Heart left ventricle (tissue), 16 donors: ENCODE measurements at regions not wholly inside any gene's neighbourhood (a gene's known extent, or its start where the extent isn't known, plus 50 kb on each side); places are given as distances from the start of the nearest gene placed in this dataset.

ENCODE experiments used
- ATAC-seq, 4 donors: fragments of 200-7000 bp; cut with Tn5 transposase; one replicate each; pipeline ENCODE4 v1.9.1; 2020 to 2022; ENCODE audit warnings: moderate library complexity in 4 of 4, mild to moderate bottlenecking in 3 of 4, moderate number of reproducible peaks in 1 of 4
- DNase-seq, 5 donors: peaks; one replicate each; pipeline ENCODE4 v3.0.0-alpha.2; 2020
- H3K27ac ChIP-seq, 12 donors: fragments of 200-600 bp; sonication (generic) in 4 of 12; one replicate each; pipeline versions ENCODE4 v1.5.0 to v1.8.0; 2016 to 2022; ENCODE audit warnings: mild to moderate bottlenecking in 2 of 12
- H3K27me3 ChIP-seq, 9 donors: fragments of 200-600 bp; sonication (generic) in 2 of 9; one replicate each; pipeline versions ENCODE4 v1.5.1 to v1.8.0; 2016 to 2022; ENCODE audit warnings: mild to moderate bottlenecking in 3 of 9
- H3K36me3 ChIP-seq, 9 donors: fragments of 200-600 bp; sonication (generic) in 2 of 9; one replicate each; pipeline versions ENCODE4 v1.5.0 to v1.8.0; 2018 to 2022; ENCODE audit warnings: mild to moderate bottlenecking in 2 of 9
- H3K4me1 ChIP-seq, 12 donors: fragments of 200-600 bp; sonication (generic) in 4 of 12; one replicate each; pipeline versions ENCODE4 v1.5.0 to v1.8.0; 2016 to 2022; ENCODE audit warnings: mild to moderate bottlenecking in 3 of 12
- H3K4me3 ChIP-seq, 12 donors: fragments of 200-600 bp; sonication (generic) in 4 of 12; one replicate each; pipeline versions ENCODE4 v1.5.0 to v1.8.0; 2017 to 2022; ENCODE audit warnings: mild to moderate bottlenecking in 9 of 12, moderate library complexity in 4 of 12
- H3K9me3 ChIP-seq, 12 donors: fragments of 200-600 bp; sonication (generic) in 4 of 12; one replicate each; pipeline versions ENCODE4 v1.5.0 to v1.8.0; 2016 to 2022; ENCODE audit warnings: mild to moderate bottlenecking in 1 of 12
- CTCF ChIP-seq, 12 donors: fragments of 200-600 bp; sonication (generic) in 4 of 12; IDR thresholded peaks; one replicate each; pipeline versions ENCODE4 v1.5.0 to v1.8.0; 2018 to 2022; ENCODE audit warnings: antibody characterized with exemption in 12 of 12, mild to moderate bottlenecking in 5 of 12
- POLR2A ChIP-seq, 2 donors: fragments of 450-650 bp; IDR thresholded peaks; one replicate each; pipeline ENCODE4 v1.6.1; 2017; ENCODE audit warnings: antibody characterized with exemption in 2 of 2, mild to moderate bottlenecking in 2 of 2, moderate library complexity in 2 of 2
- WGBS, 4 donors: extraction: QIAGEN DNeasy Blood & Tissue Kit in 2 of 4; methylation state at CpG; one replicate each; pipeline versions ENCODE4 v1.1.5 to v1.1.7; 2013 to 2018; 5-methylcytosine and 5-hydroxymethylcytosine counted together
- intact Hi-C, 10 donors: fragments of 100-400 bp; cut with DNase I; formaldehyde crosslinking; loops; one replicate each; pipeline versions ENCODE4 v1.11.1 to v1.14.2; 2022
- donor health status: ischemic (EF 13 %, LVEDD 7.1; RV severe dilation, severe dysfunction).
- donor health status: healthy with polysubstance abuse.
- donor health status: DM: no; HTN: yes; CAD: no.
- donor health status: DM: no; HTN: no; CAD: no.
- donor health status: ischemic (EF 25% LVEDD 6.9; RV normal size, moderate dysfunction).
- donor health status: ischemic (EF 25% LVEDD 5.7; RV mildly dilated, moderate dysfunction).
- donor health status: healthy.
- donor health status: DM: yes; HTN: yes; CAD: no.
- donor health status: ischemic (EF 35%, LVEDD 5.7; RV mildly dilated, moderate dysfunction).
- donor health status: nonischemic (EF 11% LVEDD 7.7; RV severe dilation, severe dysfunction).
- donor health status: DM: yes; HTN: yes; CAD: no.
- donor health status: PGD.
- donor health status: ischemic (EF 29% LVEDD 5.4; RV normal size, mild dysfunction).
- donor health status: nonischemic (EF 23%, LVEDD 6.1; RV moderate dilation, normal function).

- Histone ChIP-seq H3K27ac (no peak overlapping the region), H3K9me3 (no peaks in the 10 kb centered on the region), H3K4me1 (no peaks in the 10 kb centered on the region), H3K27me3 (no peaks in the 10 kb centered on the region), H3K4me3 (no peak overlapping the region), H3K36me3 (no peaks in the 10 kb centered on the region)
- 60 to 73% (median 63%) methylated on average over 4 of the region's 4 CpGs for WGBS, 4 donors
- intact Hi-C loops, result no loop called here
- no peak for DNase-seq
- ATAC-seq, result no peak
- no peak for TF ChIP-seq POLR2A (IDR thresholded peaks at IDR 0.05)
- no peak for TF ChIP-seq CTCF (IDR thresholded peaks at IDR 0.05)
These were observed 641.9 kb downstream of the SLC4A3 start for GRCh38 chr2:220269367-220269766.

- Histone ChIP-seq H3K4me3 (no peak overlapping the region), H3K36me3 (no peaks in the 10 kb centered on the region), H3K4me1 (no peaks in the 10 kb centered on the region), H3K9me3 (no peaks in the 10 kb centered on the region), H3K27ac (no peak overlapping the region), H3K27me3 (no peaks in the 10 kb centered on the region)
- TF ChIP-seq POLR2A (IDR thresholded peaks at IDR 0.05) (no peak), CTCF (IDR thresholded peaks at IDR 0.05) (no peak)
- WGBS, 4 donors, result 44 to 65% (median 59%) methylated on average over 1 of the region's 1 CpG
- intact Hi-C loops, result no loop called here
- no peak for DNase-seq
- ATAC-seq, result no peak
These were observed 643.1 kb downstream of the SLC4A3 start for GRCh38 chr2:220270481-220271070.

- no peak overlapping the region for H3K4me3 ChIP-seq
- ATAC-seq, result no peak
- no peaks in the 10 kb centered on the region for H3K27me3 ChIP-seq
- no peaks in the 10 kb centered on the region for H3K36me3 ChIP-seq
- no peak overlapping the region for H3K27ac ChIP-seq
- H3K9me3 ChIP-seq, result no peaks in the 10 kb centered on the region
- intact Hi-C loops, result no loop called here
- H3K4me1 ChIP-seq, result peaks cover 0 to 12% (median 0%) of the 10 kb centered on the region in 12 donors
- DNase-seq, result no peak
- TF ChIP-seq CTCF (IDR thresholded peaks at IDR 0.05) (no peak), POLR2A (IDR thresholded peaks at IDR 0.05) (no peak)
These were observed 645.2 kb downstream of the SLC4A3 start for GRCh38 chr2:220272656-220273055.

GRCh38 chr2:220273082-220273481, 645.7 kb downstream of the SLC4A3 start:
- Histone ChIP-seq H3K27ac (no peak overlapping the region), H3K36me3 (no peaks in the 10 kb centered on the region), H3K4me1 (peaks cover 0 to 16% (median 0%) of the 10 kb centered on the region in 12 donors), H3K27me3 (no peaks in the 10 kb centered on the region), H3K9me3 (no peaks in the 10 kb centered on the region), H3K4me3 (no peak overlapping the region)
- no peak for TF ChIP-seq CTCF (IDR thresholded peaks at IDR 0.05)
- TF ChIP-seq POLR2A (IDR thresholded peaks at IDR 0.05), result no peak
- DNase-seq (no peak), ATAC-seq (no peak)
- 62 to 68% (median 66%) methylated on average over 2 of the region's 2 CpGs for WGBS, 4 donors
- intact Hi-C loops, result no loop called here
